TTC549 (cell line): ENCODE measurements at regions not wholly inside any gene's neighbourhood (a gene's known extent, or its start where the extent isn't known, plus 50 kb on each side); places are given as distances from the start of the nearest gene placed in this dataset.

ENCODE experiments used
- FAIRE-seq: peaks from 2 replicates; lab custom pipeline; 2012; peaks lifted over from hg19 to GRCh38; lab: Jason Lieb, UNC

DNA sequence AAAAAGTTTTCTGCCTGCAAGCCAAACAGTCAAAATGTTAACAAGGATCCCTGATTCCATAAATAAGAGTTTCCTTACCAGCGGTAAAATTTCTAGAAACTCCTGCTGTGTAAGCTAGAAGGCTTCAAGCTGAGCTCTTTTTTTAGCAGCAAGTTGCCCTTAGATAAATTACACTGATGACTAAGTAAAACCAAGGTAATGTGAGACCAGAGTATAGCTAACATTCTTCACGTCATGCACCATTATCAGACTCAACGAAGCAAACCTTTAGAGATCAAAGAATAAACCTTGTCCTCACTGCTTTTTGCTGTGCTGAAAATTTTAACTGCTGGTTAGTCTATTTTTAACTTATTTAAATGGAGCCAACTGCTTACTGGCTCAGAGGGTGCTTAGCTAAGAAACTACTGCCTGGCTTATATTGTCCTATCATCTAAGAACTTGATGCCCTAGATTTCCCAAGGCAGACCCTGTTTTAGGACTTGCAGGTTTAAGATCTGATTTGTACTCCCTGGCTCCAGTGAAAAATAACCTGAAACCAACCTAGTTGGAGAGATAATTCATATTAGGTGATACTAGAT is 900.7 kb downstream of the JRKL start:
- FAIRE-seq = no peak

DNA sequence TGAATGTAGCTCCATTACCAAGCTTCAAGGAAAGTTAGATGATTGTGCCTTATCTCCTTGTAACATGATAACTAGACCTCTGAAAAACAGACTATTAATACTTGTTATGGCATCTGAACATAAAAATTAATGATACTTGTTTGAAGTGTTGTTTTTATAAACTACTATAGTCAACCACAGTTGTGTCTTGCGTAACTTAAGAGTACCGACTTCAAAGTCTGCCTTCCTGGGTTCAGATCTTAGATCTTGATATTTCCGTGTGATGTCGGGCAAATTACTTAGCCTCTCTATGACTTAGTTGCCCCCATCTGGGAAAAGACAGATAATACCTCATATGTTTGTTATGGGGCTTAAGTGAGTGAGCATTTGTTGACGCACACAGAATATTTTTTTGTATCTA is 906.5 kb downstream of the JRKL start:
- FAIRE-seq = no peak

DNA sequence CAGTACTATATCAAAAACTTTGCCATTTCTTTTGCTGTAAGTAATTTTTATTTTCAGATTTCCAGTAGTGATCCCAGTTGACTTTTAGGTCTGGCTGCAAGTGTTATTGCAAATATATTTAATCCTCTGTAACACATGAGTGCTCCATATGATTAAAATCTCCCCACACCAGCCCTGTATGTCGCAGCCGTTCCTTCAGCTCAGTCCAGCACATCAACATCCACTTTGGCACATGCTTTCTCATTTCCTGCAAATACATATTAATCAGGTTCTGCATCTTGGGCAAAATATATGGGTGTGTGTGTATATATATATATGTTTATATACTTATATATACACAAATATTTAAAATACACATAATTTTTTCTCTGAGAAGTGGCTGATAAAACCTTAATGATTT is 919.5 kb downstream of the JRKL start:
- FAIRE-seq = no peak

DNA sequence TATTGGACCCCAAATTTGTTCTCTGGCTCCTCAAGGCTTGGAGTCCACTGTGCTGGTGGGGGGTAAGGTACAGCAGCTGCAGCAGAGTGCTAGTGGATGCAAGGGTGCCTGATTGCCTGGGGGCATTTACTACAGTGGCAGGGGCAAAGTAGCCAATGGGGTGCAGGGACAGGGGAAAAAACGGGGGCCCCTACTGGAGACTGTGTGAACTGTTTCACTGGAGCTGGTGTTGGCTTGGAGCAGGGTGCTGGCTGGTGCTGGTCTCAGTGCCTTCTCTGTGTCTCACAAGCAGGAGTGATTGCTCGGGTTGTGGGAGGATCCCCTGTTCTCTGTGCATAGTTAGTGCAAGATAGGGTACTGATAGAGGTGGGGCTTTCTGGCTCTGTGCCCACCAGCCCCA is 935.9 kb downstream of the JRKL start:
- FAIRE-seq = no peak

DNA sequence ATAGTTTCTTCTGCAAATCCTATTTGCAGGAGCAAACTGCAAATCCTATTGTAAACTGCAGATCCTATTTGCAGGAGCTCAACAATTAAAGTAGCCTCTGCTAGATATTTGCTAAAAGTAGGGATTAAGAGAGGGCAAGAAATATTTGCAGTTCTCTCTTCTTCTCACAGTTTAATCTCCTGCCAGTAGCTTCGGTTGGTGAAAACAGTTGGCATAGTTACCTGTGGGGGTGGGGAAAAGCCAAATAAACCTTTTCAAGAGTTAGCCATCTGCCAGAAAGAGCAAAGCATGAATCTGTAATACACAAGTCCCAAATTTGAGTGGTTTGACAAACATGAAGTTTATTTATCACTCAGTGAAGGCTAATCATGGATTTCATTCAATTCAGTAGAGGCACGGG is 942.5 kb downstream of the JRKL start:
- no peak for FAIRE-seq

DNA sequence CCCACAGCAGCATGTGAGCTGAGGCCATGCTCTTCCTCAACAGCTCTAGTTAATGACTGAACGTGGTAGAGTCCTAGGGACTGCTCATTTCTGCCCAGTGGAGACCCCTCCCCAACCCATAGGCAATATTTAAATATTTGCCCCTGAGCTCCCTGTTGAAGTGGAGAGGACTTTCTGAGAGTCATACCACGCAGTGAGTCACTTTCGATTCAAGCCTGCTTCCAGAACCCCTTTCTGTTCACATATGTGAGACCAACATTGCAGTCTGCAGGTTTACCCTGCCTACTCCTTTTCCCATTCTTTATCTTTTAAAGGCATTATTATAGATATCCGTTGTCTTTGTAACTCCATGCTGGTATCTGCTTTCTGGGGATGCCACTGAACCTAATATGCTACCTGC is 946.3 kb downstream of the JRKL start:
- no peak for FAIRE-seq

DNA sequence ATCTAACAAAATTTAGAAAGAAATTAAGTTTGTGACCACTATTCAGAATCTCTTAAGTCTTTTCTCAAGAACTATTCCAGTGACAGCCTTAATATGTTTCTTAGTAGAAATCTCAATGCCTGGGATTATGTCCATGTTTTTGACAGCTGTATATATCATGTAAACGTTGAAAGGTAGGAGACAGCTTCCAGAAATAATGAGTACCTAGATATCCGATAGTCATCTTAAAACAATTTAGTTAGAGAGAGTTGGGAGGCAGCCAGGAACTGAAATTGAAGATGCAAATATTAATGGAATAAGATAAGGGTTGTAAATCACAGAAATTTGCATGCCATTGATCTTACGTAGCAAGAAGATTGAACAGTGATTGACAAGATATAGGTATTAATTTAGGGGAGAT is 955.2 kb downstream of the JRKL start:
- no peak for FAIRE-seq

DNA sequence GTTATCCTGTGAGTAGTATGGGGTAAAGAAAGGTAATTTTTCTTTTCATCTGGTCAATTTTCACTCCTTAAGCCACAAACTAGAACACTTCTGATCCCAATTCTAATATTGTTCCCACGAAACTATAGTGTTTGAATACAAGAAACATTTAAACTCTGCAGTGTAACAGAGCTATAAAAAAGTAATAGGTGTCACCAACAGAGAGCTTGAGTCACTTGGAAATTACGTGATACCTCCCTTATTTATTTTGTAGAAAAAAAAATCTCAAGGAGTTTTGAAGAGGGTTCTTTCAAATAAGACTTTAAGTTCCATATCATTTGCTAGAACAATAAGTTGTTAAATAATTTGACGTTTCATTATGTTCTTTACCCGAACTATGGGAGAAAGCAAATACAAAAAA is 959.4 kb downstream of the JRKL start:
- no peak for FAIRE-seq

DNA sequence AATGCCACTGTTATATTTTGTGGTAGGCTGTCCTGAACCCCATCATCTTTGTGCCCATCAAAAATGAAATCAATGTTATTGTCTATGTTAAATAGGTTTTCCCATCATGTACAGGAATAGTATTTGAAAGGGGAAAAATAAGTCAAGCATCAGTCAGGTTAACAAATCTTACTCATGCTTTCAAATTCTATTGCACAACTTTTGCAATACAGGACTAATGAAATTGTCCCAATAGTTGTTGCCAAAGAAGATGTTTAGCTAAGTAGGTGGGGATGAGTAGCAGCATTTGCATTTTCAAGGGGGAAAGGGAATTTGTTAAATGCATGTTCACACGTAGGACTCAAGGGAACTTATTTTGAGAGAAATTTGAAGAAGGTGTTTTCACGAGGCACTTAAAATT is 962.1 kb downstream of the JRKL start:
- FAIRE-seq = no peak

DNA sequence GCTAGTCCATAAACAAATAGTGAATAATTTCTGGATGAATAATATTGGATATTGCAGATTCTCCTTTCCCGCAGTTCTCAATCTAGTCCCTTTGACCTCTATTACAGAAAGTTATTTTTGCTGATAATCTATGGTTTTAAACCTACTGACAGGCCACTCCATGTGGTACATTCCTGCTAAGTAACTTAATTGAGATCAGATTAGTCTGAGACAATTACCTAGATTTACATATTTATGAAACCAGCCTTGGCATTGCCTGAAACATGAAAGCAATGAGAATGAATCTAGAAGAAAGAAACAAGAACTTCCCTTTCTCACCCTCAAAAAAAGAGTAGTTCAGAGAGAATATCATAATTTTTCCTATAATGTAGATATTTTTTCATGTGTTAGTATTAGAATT is 964.2 kb downstream of the JRKL start:
- no peak for FAIRE-seq

DNA sequence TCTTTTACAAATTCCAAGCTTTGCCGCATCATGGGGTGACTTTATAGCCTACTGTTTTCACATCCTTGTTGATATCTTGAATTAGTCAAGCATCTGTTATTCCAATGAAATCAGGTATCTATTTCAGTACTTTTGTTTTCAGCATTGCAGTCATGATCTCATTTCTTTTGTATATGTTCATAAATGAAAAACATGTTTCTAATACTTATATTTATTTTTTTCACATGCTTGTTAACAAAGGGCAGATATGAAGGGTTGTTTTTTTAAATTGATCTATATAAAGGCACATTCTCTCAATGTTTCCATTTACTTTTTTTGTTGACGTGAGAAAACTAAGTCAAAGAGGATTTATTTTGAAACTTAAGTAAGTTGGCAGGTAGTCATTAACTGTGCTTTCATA is 964.8 kb downstream of the JRKL start:
- FAIRE-seq = no peak

DNA sequence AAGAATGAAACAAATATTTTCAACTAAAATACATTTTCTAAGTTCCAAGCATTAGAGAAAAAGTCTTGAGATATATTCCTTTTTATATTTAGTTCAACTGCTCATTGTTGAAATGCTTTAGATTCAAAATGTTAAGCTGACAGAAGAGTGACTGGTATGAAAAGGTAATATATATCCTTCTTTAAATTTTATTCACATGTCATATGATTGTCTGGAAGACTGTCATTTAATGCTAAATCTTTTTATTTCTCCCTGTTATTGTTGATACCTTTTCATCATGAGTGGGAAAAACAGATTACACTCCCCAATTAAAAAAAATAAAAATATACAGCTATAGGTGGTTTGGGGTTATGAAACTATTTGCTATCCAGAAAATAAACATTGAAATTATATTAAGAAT is 965.4 kb downstream of the JRKL start:
- FAIRE-seq = no peak

DNA sequence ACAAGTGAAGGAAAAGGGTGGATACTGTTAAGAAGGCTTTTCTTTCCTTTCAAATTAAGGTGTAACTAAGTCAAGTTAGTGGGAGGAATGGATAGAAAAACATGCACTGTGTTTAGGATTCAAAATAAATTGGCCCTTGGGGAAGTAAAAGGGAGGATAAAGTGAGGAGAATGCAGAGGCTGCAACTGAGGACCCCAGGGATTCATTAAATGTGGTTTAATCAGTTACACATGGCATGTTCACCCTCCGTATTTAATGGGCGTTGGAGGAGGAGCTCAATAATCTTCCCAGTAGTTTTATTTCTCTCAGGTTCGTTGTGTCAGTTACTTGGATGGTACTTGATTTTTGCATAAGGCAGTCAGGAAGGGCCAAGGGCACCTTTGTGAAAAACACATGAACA is 966.3 kb downstream of the JRKL start:
- FAIRE-seq = no peak

DNA sequence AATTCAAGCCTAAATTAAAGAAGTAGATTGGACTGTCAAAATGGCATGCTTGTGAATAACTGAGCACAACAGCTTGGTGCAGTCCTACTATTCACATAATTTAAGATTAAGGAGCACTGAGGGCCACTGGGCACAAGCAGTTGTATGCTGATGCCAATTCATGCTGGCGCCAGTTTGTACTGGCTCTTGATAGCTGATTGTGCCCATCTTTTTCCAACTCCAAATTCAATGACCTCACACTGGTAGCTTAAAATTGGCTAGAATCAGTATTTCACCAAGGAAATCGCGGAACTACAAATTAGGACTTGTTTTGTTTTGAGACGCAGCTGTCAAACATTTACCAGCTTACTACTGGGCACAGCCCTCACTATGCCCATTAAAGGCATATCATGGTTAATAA is 969.2 kb downstream of the JRKL start:
- no peak for FAIRE-seq

DNA sequence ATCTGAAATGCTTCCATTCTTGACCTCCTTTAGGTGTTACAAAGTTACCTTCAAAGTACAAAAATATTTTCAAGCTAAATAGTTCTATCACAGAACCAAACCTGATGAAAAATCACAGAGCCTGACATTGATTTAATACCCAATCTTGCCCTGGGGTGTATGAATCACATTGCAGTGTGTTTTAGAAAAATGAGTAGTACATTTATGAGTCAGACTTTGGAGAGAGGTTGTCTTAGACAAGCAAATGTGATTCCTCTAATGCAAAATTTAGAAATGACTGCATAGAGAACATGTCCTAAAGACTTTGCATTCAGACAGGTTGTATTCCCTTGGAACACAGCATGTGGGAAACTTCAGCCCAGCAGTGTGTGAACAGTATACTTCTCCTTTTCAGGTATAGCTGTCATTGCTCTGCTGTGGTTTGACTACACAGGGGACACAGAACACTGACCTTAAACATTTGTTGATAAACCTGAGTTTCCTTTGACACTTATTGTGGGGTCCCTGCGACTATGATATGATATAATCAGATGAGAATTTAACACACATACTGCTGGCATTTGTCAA is 972.1 kb downstream of the JRKL start:
- no peak for FAIRE-seq

DNA sequence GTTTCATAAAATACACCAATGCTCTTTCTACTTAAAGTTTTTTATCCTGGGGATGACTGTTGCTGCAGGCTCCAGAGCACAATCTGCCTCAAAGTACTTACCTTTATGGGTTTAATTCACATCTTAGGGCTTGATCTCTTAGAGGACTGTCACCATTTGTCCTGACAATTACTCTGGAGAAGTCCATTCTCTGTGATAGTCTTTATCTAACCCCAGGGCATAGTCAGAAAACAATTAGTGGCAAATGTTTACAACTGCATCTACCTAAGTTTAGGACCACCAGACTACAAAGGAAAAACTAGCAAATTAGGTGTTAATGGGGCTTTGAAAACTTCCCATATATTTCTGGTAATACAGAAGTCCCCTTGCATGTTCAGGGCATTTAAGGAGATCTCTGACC is 973.5 kb downstream of the JRKL start:
- no peak for FAIRE-seq

DNA sequence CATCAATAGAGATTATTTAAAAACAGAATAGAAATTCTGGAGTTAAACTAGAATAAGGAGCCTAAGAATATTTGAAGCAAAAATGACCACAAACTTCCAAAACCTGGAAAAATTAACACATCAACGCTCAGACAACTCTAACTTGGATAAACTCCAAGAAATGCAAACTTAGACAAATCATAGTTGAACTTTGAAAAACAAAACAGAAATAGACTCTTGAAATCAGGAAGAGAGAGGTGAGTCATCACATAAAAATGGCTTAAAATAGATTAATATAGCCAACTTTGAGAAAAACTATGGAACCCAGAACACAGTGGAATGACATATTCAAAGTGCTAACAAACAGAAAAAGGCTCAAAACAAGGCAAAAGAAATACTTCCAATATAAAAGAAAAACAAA is 974.2 kb downstream of the JRKL start:
- FAIRE-seq = no peak

DNA sequence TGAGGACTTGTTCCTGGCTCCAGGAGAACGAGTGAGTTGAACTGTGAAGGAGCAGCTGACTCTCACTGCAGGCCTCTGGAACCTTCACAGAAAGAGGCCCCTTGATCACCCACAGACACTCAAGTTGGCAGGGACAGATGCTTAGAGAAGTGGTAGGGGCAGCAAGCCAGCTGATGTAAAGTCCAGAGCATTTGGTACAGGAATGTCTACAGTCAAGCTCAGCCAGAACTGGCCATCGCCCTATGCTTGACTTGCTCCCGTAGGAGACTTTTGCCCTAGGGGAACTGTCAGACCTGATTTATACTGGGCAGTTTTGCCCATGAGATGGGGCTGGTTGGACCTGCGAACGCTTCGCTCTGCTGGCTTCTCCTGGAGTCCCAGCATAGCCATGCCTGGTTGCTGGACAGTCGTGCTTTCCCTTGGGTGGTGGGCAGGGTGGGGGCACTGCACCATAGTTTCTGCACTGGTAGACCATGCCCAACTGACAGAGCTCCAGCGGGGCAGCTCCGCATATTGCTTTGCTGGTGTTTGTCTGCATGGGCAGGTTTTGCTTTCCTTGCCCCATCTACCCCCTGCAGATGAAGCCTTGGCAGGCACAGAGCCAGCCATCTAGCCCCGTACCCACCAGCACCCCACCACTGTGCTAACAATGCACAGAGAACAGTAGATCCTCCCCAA is 977.7 kb downstream of the JRKL start:
- FAIRE-seq = no peak

DNA sequence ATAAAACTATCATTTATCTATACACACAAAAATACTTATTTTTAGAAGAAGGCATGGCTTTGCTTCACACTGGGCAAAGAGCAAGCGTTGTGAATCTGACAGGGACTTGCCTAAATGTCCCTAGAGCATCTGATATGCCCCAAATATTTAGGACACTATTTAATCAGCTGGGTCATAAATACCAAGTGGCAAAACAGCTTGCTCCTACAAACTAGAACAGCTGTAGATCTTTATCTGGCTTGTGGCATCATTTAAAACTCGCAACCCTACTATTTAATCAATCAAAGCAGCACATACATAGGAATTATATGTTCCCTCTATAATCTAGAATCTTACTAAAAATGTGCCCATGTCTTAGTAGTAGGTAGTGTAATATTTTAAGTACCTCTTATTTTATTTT is 999.5 kb downstream of the JRKL start:
- no peak for FAIRE-seq

DNA sequence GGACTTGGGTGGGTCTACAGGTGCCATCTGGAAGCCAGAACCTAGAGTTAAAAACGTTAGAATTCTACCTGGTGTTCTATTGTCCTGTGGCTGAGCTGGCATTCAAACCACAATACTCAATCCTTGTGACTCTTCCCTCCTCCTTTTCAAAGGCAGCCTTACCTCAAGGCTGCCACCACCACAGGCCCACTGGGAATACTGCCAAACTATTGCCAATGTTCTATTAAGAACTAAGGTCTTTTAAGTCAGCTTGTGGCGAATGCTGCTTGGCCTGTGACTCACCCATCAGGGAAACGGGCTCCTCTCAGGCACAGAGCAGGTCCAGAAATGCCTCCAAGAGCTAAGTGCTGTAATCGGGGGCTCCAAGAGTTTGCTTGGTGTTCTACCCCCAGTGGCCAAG is 1008.4 kb downstream of the JRKL start:
- FAIRE-seq = no peak

DNA sequence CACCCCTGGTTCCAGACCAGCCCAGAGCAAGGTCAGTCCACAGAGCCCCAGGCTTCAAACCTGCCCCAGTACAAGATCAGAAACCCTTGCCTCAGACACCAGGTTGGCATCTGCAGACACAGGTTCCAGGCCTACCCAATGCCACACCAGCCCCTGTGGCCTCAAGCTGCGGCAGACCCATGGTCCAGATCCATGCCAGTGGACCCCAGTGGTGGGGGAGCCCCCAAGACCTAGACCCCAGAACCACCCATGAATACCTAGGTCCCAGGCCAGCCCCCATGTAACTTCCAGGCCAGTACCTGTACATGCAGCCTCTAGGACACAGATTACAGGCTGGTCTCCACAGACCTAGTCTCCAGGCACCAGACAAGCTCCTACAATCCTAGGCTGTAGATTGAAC is 1019.3 kb downstream of the JRKL start:
- FAIRE-seq = no peak

DNA sequence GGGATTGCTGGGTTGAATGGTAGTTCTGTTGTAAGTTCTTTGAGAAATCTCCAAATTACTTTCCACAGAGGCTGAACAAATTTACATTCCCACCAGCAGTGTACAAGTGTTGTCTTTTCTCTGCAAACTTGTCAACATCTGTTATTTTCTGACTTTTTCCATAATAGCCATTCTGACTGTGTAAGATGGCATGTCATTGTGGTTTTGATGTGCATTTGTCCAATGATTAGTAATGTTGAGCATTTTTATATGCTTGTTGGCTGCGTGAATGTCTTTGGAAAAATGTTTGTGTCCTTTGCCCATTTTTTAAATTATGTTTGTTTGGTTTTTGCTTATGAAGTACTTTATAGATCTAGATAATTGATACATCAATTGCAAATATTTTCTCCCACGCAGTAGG is 1025.0 kb downstream of the JRKL start:
- no peak for FAIRE-seq

DNA sequence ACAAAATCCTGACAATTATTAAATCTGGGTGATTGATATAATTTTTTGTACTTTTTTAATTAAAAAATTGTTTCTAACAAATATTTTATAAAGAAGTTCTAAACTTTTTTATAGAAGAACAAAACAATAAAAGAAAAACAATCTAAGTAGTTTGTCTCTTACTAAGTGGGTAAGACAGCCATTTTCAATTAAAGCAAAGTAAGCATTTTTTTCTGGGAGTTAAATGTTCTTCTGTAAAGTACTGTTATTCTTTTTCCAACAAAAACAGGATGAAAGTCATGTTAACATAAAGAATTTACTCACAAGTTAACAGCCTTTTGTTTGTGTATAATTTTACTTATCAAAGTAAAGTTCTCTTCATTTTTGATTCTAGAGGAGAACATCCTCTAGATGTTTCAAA is 1029.9 kb downstream of the JRKL start:
- FAIRE-seq = no peak

DNA sequence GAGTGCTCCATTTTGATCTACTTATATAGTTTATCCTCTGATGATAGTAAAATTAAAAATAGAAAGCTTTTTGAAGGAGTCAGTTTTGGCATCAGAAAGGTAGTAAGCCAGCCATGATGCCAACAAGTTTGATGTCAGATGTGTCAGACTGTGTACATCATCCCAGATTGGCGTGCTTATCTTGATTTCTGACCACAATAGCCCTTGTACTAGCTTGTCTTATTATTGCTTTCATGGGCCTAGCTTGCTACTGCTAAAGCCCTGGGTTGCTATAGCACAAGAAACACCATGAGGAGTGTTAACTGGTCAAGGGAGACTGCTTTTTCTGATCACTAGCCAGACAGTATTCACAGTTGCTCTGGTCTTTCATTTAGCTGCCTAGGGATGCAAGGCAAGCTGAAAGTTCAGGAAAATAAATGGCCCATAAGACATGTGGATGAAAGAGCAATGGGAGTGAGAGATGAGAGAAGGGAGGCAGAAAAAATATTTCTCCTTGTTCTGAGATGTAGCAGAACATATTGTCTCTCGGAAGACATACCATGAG is 1038.5 kb downstream of the JRKL start:
- FAIRE-seq = no peak
